H1 (cell line): ENCODE measurements at regions not wholly inside any gene's neighbourhood (a gene's known extent, or its start where the extent isn't known, plus 50 kb on each side); places are given as distances from the start of the nearest gene placed in this dataset.

Experiments
- CTCF ChIA-PET: fragments of 300-600 bp; sonication (Branson Sonifier 250); formaldehyde crosslinking; loops from one replicate; lab custom pipeline; 2021; ENCODE audit not compliant: partially characterized antibody; lab: Charles Lee
- POLR2A ChIA-PET: fragments of 300-600 bp; sonication (Branson Sonifier 250); formaldehyde crosslinking; loops from one replicate; lab custom pipeline; 2021; ENCODE audit warnings: inconsistent platforms; ENCODE audit not compliant: partially characterized antibody; lab: Charles Lee
- DNase-seq, 2 experiments: peaks; one replicate each; pipeline versions ENCODE4 v3.0.0 to v3.0.0-alpha.2; 2010 to 2022; ENCODE audit warnings: low spot score in 2 of 2, low read depth in 1 of 2, mixed read lengths in 1 of 2
- FAIRE-seq: peaks from 2 replicates; lab custom pipeline; 2011; peaks lifted over from hg19 to GRCh38; lab: Jason Lieb, UNC
- H2AFZ ChIP-seq: 2 replicates; pipeline ENCODE4 v1.8.1; 2012; ENCODE audit warnings: low read length, inconsistent platforms
- H2AK5ac ChIP-seq: 2 replicates; pipeline ENCODE4 v1.6.1; 2013; ENCODE audit warnings: low read depth, low read length
- H2BK120ac ChIP-seq: replicated peaks from 2 replicates; pipeline ENCODE3; 2013; ENCODE audit warnings: low read depth, low read length, inconsistent platforms
- H2BK12ac ChIP-seq: 2 replicates; pipeline ENCODE4 v1.6.1; 2013; ENCODE audit warnings: low read depth, low read length
- H2BK15ac ChIP-seq: 2 replicates; pipeline ENCODE4 v1.6.1; 2013; ENCODE audit warnings: low read length
- H2BK20ac ChIP-seq: 2 replicates; pipeline ENCODE4 v1.6.1; 2013; ENCODE audit warnings: low read length
- H2BK5ac ChIP-seq: 2 replicates; pipeline ENCODE4 v1.6.1; 2013; ENCODE audit warnings: low read depth, low read length
- H3K14ac ChIP-seq: 2 replicates; pipeline ENCODE4 v1.6.1; 2013; ENCODE audit warnings: inconsistent platforms; ENCODE audit not compliant: insufficient read length
- H3K18ac ChIP-seq: 2 replicates; pipeline ENCODE4 v1.6.1; 2013; ENCODE audit warnings: low read length; ENCODE audit errors: extremely low read depth
- H3K23ac ChIP-seq: 2 replicates; pipeline ENCODE4 v1.6.1; 2013; ENCODE audit warnings: inconsistent platforms; ENCODE audit not compliant: insufficient read length
- H3K23me2 ChIP-seq: 2 replicates; pipeline ENCODE4 v1.6.1; 2013; ENCODE audit warnings: low read depth, low read length
- H3K27ac ChIP-seq: 2 replicates; pipeline ENCODE4 v1.6.1; 2011; ENCODE audit warnings: low read depth, low read length, inconsistent platforms
- H3K27me3 ChIP-seq, 4 experiments: replicated peaks in 1 of 4; 1 replicate in 1 of 4; 2 replicates in 3 of 4; pipeline versions ENCODE4 v1.6.1 to v1.8.1; 2011 to 2013; ENCODE audit warnings: low read length in 3 of 4, mild to moderate bottlenecking in 3 of 4, inconsistent platforms in 2 of 4, mixed read lengths in 2 of 4, moderate library complexity in 1 of 4; ENCODE audit not compliant: control insufficient read depth in 3 of 4, insufficient read depth in 3 of 4; ENCODE audit errors: extremely low read depth in 1 of 4
- H3K36me3 ChIP-seq, 4 experiments: 2 replicates each; pipeline versions ENCODE4 v1.6.1 to v1.8.1; 2011 to 2013; ENCODE audit warnings: mild to moderate bottlenecking in 4 of 4, low read length in 3 of 4, moderate library complexity in 2 of 4, control low read depth in 1 of 4, inconsistent platforms in 1 of 4; ENCODE audit not compliant: insufficient read depth in 4 of 4, control insufficient read depth in 2 of 4
- H3K4ac ChIP-seq: replicated peaks from 2 replicates; pipeline ENCODE3; 2013; ENCODE audit warnings: low read length, low read depth, mixed read lengths, inconsistent platforms; ENCODE audit not compliant: insufficient read length
- H3K4me1 ChIP-seq, 4 experiments: replicated peaks in 1 of 4; 1 replicate in 1 of 4; 2 replicates in 3 of 4; pipeline versions ENCODE4 v1.6.1 to v1.8.1; 2011 to 2013; ENCODE audit warnings: low read length in 3 of 4, inconsistent platforms in 2 of 4, mixed read lengths in 1 of 4; ENCODE audit not compliant: insufficient read depth in 4 of 4, control insufficient read depth in 3 of 4
- H3K4me2 ChIP-seq, 2 experiments: 2 replicates each; pipeline versions ENCODE4 v1.6.1 to v1.8.1; 2011 to 2013; ENCODE audit warnings: low read depth in 2 of 2, low read length in 2 of 2, control low read depth in 1 of 2, inconsistent platforms in 1 of 2, mild to moderate bottlenecking in 1 of 2; ENCODE audit not compliant: insufficient read depth in 1 of 2
- H3K4me3 ChIP-seq, 4 experiments: fragments of 200-600, 300-600 bp in 1 of 4; sonication (generic), shearing (Covaris generic), sonication (Bioruptor Twin) in 1 of 4; 2 replicates each; pipeline versions ENCODE4 v1.5.1 to v1.8.1; 2011 to 2016; ENCODE audit warnings: low read length in 4 of 4, low read depth in 3 of 4, control low read depth in 2 of 4, inconsistent platforms in 2 of 4, mild to moderate bottlenecking in 2 of 4, mixed read lengths in 1 of 4, moderate library complexity in 1 of 4; ENCODE audit not compliant: insufficient read depth in 2 of 4; ENCODE audit errors: extremely low read depth in 1 of 4
- H3K56ac ChIP-seq: replicated peaks from 2 replicates; pipeline ENCODE3; 2013; ENCODE audit warnings: low read depth, mild to moderate bottlenecking, mixed read lengths, low read length, inconsistent platforms; ENCODE audit not compliant: insufficient read length
- H3K79me1 ChIP-seq: 2 replicates; pipeline ENCODE4 v1.6.1; 2013; ENCODE audit warnings: low read depth, low read length, control low read depth
- H3K79me2 ChIP-seq, 2 experiments: 2 replicates each; pipeline versions ENCODE4 v1.6.1 to v1.8.1; 2012 to 2013; ENCODE audit warnings: low read length in 2 of 2, mild to moderate bottlenecking in 2 of 2, inconsistent platforms in 1 of 2; ENCODE audit not compliant: insufficient read depth in 2 of 2, control insufficient read depth in 1 of 2
- H3K9ac ChIP-seq, 4 experiments: replicated peaks in 1 of 4; 1 replicate in 1 of 4; 2 replicates in 3 of 4; pipeline versions ENCODE4 v1.6.1 to v1.8.1; 2011 to 2013; ENCODE audit warnings: low read depth in 3 of 4, low read length in 3 of 4, control low read depth in 2 of 4, mild to moderate bottlenecking in 2 of 4, moderate library complexity in 2 of 4, inconsistent platforms in 1 of 4; ENCODE audit errors: extremely low read depth in 1 of 4
- H3K9me3 ChIP-seq, 2 experiments: 2 replicates each; pipeline versions ENCODE4 v1.6.1 to v1.8.1; 2012 to 2013; ENCODE audit warnings: mild to moderate bottlenecking in 2 of 2, moderate library complexity in 2 of 2, control low read depth in 1 of 2, inconsistent platforms in 1 of 2, low read depth in 1 of 2, low read length in 1 of 2, mixed read lengths in 1 of 2; ENCODE audit not compliant: insufficient read depth in 2 of 2
- H4K20me1 ChIP-seq, 2 experiments: replicated peaks in 1 of 2; 2 replicates each; pipeline versions ENCODE3 to v1.8.1; 2011 to 2013; ENCODE audit warnings: inconsistent platforms in 2 of 2, low read length in 2 of 2, mild to moderate bottlenecking in 1 of 2; ENCODE audit not compliant: insufficient read depth in 2 of 2, control insufficient read depth in 1 of 2
- H4K5ac ChIP-seq: 2 replicates; pipeline ENCODE4 v1.6.1; 2013; ENCODE audit warnings: low read length, low read depth, mixed read lengths, inconsistent platforms; ENCODE audit not compliant: insufficient read length
- H4K8ac ChIP-seq: 2 replicates; pipeline ENCODE4 v1.8.0; 2013; ENCODE audit warnings: mild to moderate bottlenecking, moderate library complexity, low read length, inconsistent platforms; ENCODE audit not compliant: insufficient read depth; ENCODE audit errors: extremely low read depth
- H4K91ac ChIP-seq: replicated peaks from 2 replicates; pipeline ENCODE3; 2013; ENCODE audit warnings: low read length, mixed read lengths, inconsistent platforms; ENCODE audit not compliant: insufficient read length
- CBX8 ChIP-seq: fragments of 300-800, 300-1000 bp; sonication (generic); IDR thresholded peaks from 2 replicates; pipeline ENCODE4 v1.7.1; 2016; ENCODE audit warnings: low read depth, low read length, borderline replicate concordance
- CREB1 ChIP-seq: IDR thresholded peaks from 2 replicates; pipeline ENCODE4 v1.6.1; 2012; ENCODE audit warnings: inconsistent platforms
- EGR1 ChIP-seq: IDR thresholded peaks from 2 replicates; pipeline ENCODE4 v1.6.1; 2011; ENCODE audit warnings: low read depth, low read length, borderline replicate concordance
- EZH2 ChIP-seq: fragments of 200-600 bp; sonication (generic); IDR thresholded peaks from 2 replicates; pipeline ENCODE4 v1.7.1; 2012; ENCODE audit warnings: low read depth, mild to moderate bottlenecking, moderate library complexity, low read length, inconsistent platforms; ENCODE audit not compliant: severe bottlenecking
- JUND ChIP-seq: IDR thresholded peaks from 2 replicates; pipeline ENCODE4 v1.6.1; 2011; ENCODE audit warnings: mild to moderate bottlenecking, improper control_type of control experiment, low read length
- NANOG ChIP-seq: IDR thresholded peaks from 2 replicates; pipeline ENCODE4 v1.6.1; 2011; ENCODE audit warnings: low read length, low read depth, mild to moderate bottlenecking, inconsistent platforms; ENCODE audit not compliant: insufficient read depth, poor library complexity, severe bottlenecking
- PHF8 ChIP-seq: fragments of 200-600 bp; sonication (generic); conservative IDR thresholded peaks from 2 replicates; pipeline ENCODE4 v1.7.1; 2012; ENCODE audit warnings: low read depth, mild to moderate bottlenecking, inconsistent platforms, low read length, moderate library complexity
- RBBP5 ChIP-seq: IDR thresholded peaks from 2 replicates; pipeline ENCODE4 v1.7.1; 2012; ENCODE audit warnings: low read depth, mild to moderate bottlenecking, inconsistent platforms, low read length, moderate library complexity, borderline replicate concordance
- SIX5 ChIP-seq: IDR thresholded peaks from 2 replicates; pipeline ENCODE4 v1.6.1; 2011; ENCODE audit warnings: mild to moderate bottlenecking, low read depth, low read length
- SRF ChIP-seq: IDR thresholded peaks from 2 replicates; pipeline ENCODE4 v1.6.1; 2011; ENCODE audit warnings: mild to moderate bottlenecking, low read depth, low read length, moderate library complexity
- TAF1 ChIP-seq: IDR thresholded peaks from 2 replicates; pipeline ENCODE4 v1.6.1; 2011; ENCODE audit warnings: mild to moderate bottlenecking, low read depth, low read length
- TBP ChIP-seq: IDR thresholded peaks from 2 replicates; pipeline ENCODE4 v1.6.1; 2011; ENCODE audit warnings: low read depth, low read length, improper control_type of control experiment
- WGBS, 2 experiments: shearing (Covaris generic) in 1 of 2; methylation state at CpG; one replicate each; pipeline versions ENCODE4 v1.1.6 to v1.1.7; 2013 to 2015; ENCODE audit warnings: low lambda C conversion rate in 2 of 2, mixed read lengths in 2 of 2, inconsistent platforms in 1 of 2, low coverage in 1 of 2, missing lambda C conversion rate in 1 of 2; ENCODE audit not compliant: insufficient replicate concordance in 2 of 2, insufficient coverage in 1 of 2, insufficient read length in 1 of 2; ENCODE audit errors: extremely low coverage in 1 of 2, missing lambda C conversion rate in 1 of 2; 5-methylcytosine and 5-hydroxymethylcytosine counted together
- TF ChIP-seq, protein P1 (sequence below): IDR thresholded peaks from 2 replicates; pipeline ENCODE4 v1.6.1; 2011; ENCODE audit warnings: low read depth, mild to moderate bottlenecking, low read length; ENCODE audit not compliant: insufficient read depth

DNA sequence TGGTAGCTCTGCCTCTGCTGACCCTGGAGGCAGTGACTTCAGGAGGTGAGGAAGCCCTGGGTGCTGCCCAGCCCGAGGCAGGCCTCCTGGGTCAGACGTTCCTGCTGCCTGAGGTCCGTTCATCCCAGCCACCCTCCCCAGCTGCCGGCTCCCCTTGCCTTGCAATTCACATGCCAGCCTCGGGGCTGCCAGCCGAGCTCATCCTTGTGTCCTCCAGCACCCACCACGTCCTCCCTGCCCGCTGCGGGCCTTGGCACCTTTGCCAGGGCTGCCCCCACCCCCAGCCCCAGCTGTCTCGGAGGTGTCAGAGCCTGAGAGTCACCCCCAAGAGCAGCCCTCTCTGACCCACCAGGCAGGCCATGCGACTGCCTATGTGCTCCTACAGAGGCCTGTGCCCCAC lies 162.1 kb upstream of the RNF32 start:
- CTCF ChIA-PET, result no interaction called here
- Histone ChIP-seq H2BK5ac (no peak overlapping the region), H3K14ac (no peak overlapping the region), H2BK120ac (no peak overlapping the region), H3K27ac (no peak overlapping the region), H3K4ac (no peak overlapping the region), H2AFZ (no peak overlapping the region), H3K4me2 (no peak overlapping the region), H3K9me3 (no peaks in the 10 kb centered on the region), H3K4me1 (peaks cover 0 to 3% (median 0%) of the 10 kb centered on the region in 4 experiments; a peak in 1 of 7 replicates), H2BK15ac (no peak overlapping the region), H2BK12ac (no peak overlapping the region), H3K56ac (no peak overlapping the region), H4K5ac (no peak overlapping the region), H3K79me2 (no peaks in the 10 kb centered on the region), H4K20me1 (no peaks in the 10 kb centered on the region), H4K91ac (no peak overlapping the region), H3K9ac (no peak overlapping the region), H3K4me3 (no peak overlapping the region), H3K23ac (no peak overlapping the region), H3K36me3 (no peaks in the 10 kb centered on the region), H2BK20ac (no peak overlapping the region), H3K27me3 (no peaks in the 10 kb centered on the region), H4K8ac (no peak overlapping the region), H3K23me2 (no peaks in the 10 kb centered on the region), H2AK5ac (no peak overlapping the region), H3K79me1 (no peaks in the 10 kb centered on the region), H3K18ac (no peak overlapping the region)
- no peak for DNase-seq
- no peak for FAIRE-seq
- no peak for TF ChIP-seq EZH2
- TF ChIP-seq JUND, result no peak
- no peak for TF ChIP-seq SIX5
- TF ChIP-seq, protein P1, sequence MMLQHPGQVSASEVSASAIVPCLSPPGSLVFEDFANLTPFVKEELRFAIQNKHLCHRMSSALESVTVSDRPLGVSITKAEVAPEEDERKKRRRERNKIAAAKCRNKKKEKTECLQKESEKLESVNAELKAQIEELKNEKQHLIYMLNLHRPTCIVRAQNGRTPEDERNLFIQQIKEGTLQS, result no peak
- no peak for TF ChIP-seq EGR1
- TF ChIP-seq TAF1, result no peak
- no peak for TF ChIP-seq TBP
- TF ChIP-seq NANOG, result no peak
- TF ChIP-seq CREB1, result no peak
- no peak for TF ChIP-seq CBX8
- no peak for TF ChIP-seq PHF8
- no peak for TF ChIP-seq SRF
- no peak for TF ChIP-seq RBBP5
- WGBS, 2 experiments, result 91% methylated on average over 6 of the region's 11 CpGs; no CpG with 5 or more reads in 1 of the 2 experiments
- POLR2A ChIA-PET, result no interaction called here
